Fibroblast of skin of back (primary cell): ENCODE measurements at regions not wholly inside any gene's neighbourhood (a gene's known extent, or its start where the extent isn't known, plus 50 kb on each side); places are given as distances from the start of the nearest gene placed in this dataset.

ENCODE experiments used
- DNase-seq: peaks from one replicate; pipeline ENCODE4 v3.0.0-alpha.2; 2013

- DNase-seq: no peak
These were observed 317.0 kb upstream of the SULF2 start for GRCh38 chr20:48102076-48102787.

GRCh38 chr20:48100483-48100882 is 315.2 kb upstream of the SULF2 start:
- no peak for DNase-seq

GRCh38 chr20:48098866-48099265 is 313.6 kb upstream of the SULF2 start:
- DNase-seq: peak; percentile 11

DNA sequence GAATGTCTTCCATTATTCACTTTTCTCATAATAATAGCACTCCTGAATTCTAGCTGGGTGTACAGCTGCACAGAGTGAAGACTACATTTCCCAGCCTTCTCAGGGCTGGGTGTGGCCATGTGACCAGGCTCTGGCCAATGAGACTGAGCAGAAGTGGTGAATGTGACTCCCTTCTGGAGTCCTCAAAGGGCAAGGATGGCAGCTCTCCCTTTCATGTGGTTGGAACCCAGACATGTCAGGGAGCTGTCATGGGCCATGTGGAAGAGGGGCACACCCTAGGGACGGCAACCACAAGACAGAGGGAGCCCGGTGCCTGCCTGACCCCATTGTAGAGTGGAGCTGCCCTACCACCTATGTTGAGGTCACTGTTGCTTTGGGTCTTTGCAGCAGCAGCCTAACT is 312.8 kb upstream of the SULF2 start:
- no peak for DNase-seq

DNA sequence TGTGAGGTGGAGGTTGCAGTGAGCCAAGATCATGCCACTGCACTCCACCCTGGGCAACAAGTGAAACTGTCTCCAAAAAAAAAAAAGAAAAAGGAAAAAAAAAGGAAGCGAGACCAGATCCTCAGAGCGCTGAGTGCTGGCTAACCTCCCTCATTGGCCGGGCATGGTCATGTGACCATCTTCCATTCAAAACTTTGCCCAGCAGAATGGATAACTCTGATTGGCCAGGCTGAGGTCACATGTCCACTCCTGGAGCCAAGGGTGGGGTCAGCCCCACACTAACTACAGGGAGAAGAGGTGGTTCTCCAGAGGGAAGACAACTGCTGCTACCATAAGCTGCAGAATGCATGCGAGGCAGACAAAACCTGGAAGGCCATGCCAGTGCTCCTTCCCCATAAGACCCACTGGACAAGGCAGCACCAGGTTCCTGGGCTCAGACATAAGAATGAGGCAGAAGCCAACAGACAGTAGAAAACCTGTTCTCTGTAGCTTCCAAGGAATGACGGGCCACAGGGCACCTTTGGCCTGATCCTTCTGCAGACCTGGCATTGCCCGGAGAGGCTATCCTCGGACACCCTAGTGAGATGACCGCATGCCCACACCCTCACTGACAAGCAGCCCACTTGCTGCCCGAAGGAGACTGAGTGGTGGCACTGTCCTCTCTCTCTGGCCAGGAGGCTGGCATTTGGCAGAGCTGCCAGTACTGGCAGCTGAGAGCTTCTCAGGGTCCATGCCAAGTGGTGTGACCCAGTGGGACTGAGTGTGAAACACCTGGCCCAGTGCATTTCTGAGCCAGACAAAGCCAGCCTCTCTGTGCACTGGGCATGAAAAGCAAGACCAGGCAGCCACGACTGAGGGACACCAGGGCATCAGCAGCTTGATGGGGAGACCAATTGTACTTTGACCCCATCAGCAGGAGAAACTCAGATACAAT is 311.9 kb upstream of the SULF2 start:
- no peak for DNase-seq

DNA sequence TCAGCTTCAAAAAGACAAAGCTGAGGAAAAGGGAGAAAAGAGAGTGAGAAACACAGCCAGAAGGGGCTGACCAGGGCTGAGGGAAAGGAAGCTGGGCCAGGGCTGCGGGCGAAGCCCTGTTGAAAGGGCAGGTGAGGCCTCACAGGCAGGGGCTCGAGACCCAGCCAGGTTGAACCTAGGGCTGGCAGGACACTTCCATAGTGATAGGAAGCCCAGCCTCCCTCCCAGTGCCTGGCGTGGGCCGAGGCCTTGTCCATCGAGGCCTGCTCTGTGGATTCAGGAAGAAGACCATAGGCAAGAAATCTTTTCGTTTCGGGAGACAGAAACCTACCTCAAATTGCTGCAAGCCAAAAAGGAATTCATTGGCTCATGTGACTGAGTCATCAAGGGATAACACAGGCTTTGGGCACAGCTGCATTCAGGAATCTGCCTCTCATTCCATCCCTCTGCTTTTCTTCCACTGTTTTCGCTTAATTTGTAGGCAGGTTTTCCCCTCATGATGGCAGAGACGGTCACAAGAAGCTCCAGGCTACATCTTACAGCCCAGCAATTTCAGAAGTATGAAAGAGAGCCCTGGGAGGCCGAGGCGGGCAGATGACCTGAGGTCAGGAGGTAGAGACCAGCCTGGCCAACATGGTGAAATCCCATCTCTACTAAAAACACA is 311.1 kb upstream of the SULF2 start:
- no peak for DNase-seq

DNA sequence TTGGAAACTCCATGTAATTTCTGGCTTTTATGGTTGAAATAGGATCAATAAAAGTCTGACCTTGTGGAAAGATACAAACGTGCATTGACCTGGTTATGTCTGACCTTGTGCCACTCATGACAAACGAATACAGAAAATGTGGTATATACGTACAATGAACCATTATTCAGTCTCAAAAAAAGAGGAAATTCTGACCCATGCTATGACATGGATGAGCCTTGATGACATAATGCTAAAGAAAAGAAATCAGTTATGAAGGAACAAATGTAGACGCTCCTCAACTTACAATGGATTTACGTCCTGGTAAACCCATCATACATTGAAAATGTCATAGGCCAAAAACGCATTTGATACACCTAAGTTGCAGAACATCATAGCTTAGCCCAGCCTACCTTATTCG is 309.7 kb upstream of the SULF2 start:
- no peak for DNase-seq

GRCh38 chr20:48094196-48094749 is 309.0 kb upstream of the SULF2 start:
- no peak for DNase-seq

- no peak for DNase-seq
These were observed 307.5 kb upstream of the SULF2 start for GRCh38 chr20:48092596-48093280.

GRCh38 chr20:48090784-48091183 is 305.5 kb upstream of the SULF2 start:
- DNase-seq: no peak

DNA sequence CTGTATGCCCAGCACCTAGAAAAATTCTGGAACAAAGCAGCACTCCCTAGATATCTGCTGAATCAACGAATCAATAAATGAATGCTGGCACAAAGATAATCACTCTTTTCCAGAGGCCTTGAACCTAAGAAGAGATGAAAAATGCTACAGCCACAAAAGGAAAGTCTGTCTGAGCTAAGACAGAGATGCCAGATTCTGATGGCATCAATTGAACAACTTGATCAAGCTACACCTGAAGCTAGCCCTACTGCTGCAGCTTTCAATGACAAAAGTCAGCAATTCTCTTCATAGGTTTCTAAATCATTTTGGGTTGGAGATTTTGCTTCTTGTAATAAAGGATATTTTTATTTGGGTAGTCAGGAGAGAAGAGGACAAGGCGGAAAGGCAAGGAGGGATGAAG is 305.0 kb upstream of the SULF2 start:
- DNase-seq: no peak

- DNase-seq: no peak
These were observed 295.3 kb upstream of the SULF2 start for GRCh38 chr20:48080583-48080982.

GRCh38 chr20:48079028-48079427 is 293.7 kb upstream of the SULF2 start:
- no peak for DNase-seq

GRCh38 chr20:48076747-48077146 is 291.5 kb upstream of the SULF2 start:
- no peak for DNase-seq

DNA sequence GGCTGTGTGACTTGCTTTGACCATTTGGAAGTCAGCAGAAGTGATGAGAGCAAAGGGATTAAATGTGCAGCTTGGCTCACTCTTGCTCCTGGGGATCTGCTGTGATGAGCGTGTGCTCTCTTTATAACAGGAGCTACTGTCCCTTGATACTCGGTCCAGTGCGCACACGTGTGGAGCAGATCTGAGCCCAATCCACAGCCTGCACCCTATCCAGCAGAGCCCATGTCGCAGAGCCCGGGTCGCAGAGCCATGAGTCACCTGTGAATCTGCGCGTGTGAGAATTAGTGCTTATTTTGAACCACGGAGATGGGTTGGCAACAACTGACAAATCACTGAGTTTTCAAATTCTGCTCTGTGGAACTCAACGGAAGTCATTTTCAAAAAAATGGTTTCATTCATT is 291.0 kb upstream of the SULF2 start:
- no peak for DNase-seq

GRCh38 chr20:48075591-48076174 is 290.4 kb upstream of the SULF2 start:
- peak; percentile 25 for DNase-seq

- no peak for DNase-seq
These were observed 285.8 kb upstream of the SULF2 start for GRCh38 chr20:48070991-48071652.

DNA sequence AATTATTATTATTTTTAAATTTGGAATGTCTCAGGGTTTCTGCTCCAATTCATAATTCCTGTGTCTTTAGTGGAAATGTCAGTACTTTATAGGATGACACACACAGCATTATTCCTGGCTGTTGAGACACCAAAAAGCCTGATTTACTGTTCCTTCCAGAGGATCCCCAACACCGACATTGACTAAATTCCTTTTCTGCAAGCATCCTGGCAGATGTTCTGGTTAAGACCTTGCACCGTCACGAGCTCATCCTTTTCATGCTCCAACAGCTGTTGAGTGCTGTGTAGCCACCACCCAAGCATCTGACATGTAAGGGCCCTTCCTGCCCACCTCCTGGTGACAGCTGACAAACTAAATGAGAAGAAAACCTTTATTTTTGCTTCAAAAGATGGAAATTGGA is 284.3 kb upstream of the SULF2 start:
- no peak for DNase-seq

- no peak for DNase-seq
These were observed 281.6 kb upstream of the SULF2 start for GRCh38 chr20:48066851-48067250.

DNA sequence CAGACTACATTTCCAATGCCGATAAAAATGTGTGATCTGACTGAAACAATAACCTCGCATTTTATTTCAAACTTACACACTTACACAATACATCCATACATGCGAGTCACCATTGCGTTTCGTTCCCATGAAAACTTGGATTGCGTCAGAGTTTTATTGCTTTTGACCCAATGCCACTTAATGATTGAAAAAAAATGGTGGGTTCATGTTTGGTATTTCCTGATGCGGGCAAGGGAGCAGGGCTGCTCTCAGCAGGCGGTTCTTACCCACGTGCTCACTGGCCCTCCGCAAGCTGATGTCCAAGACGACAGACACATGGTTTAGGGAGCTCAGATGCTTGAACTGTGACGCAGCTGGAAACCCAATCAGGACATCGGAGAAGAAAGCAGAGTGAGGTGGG is 281.0 kb upstream of the SULF2 start:
- peak; percentile 88 for DNase-seq

GRCh38 chr20:48065833-48066232 is 280.6 kb upstream of the SULF2 start:
- DNase-seq: no peak

DNA sequence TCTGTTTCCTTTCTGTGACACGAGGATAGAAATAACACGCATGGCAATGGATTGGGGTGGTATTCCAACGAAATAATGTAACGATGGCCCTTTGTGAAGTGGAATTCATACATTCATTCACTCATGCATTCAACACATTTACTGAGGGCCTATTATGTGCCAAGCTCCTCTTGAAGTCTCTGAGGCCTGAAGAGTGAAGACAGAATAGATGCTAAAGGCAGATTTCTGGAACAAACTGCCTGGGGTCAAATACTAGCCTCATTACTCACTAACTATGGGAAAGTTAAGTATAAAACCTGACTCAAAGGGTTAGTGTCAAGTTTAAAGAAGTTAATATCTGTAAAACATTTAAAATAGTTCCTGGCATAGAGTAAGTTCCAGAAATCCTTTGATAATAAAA is 279.6 kb upstream of the SULF2 start:
- peak; percentile 74 for DNase-seq
